HL-60 (cell line): ENCODE measurements at regions not wholly inside any gene's neighbourhood (a gene's known extent, or its start where the extent isn't known, plus 50 kb on each side); places are given as distances from the start of the nearest gene placed in this dataset.

ENCODE experiments used
- GABPA ChIP-seq: IDR thresholded peaks from 2 replicates; pipeline ENCODE4 v1.6.1; 2012; ENCODE audit warnings: low read depth
- POLR2AphosphoS5 ChIP-seq: IDR thresholded peaks from 2 replicates; pipeline ENCODE4 v1.6.1; 2012; ENCODE audit warnings: low read depth
- SPI1 ChIP-seq: IDR thresholded peaks from 2 replicates; pipeline ENCODE4 v1.6.1; 2012; ENCODE audit warnings: low read depth, mild to moderate bottlenecking, borderline replicate concordance
- TF ChIP-seq, protein P1 (sequence below): IDR thresholded peaks from one replicate; pipeline ENCODE4 v1.5.1; 2011; ENCODE audit warnings: low read length, control low read depth, inconsistent platforms; ENCODE audit not compliant: insufficient read depth
- TF ChIP-seq, protein P2 (sequence below): IDR thresholded peaks from 2 replicates; pipeline ENCODE4 v1.6.1; 2012; ENCODE audit warnings: low read depth; ENCODE audit not compliant: insufficient replicate concordance

- TF ChIP-seq, protein P1, sequence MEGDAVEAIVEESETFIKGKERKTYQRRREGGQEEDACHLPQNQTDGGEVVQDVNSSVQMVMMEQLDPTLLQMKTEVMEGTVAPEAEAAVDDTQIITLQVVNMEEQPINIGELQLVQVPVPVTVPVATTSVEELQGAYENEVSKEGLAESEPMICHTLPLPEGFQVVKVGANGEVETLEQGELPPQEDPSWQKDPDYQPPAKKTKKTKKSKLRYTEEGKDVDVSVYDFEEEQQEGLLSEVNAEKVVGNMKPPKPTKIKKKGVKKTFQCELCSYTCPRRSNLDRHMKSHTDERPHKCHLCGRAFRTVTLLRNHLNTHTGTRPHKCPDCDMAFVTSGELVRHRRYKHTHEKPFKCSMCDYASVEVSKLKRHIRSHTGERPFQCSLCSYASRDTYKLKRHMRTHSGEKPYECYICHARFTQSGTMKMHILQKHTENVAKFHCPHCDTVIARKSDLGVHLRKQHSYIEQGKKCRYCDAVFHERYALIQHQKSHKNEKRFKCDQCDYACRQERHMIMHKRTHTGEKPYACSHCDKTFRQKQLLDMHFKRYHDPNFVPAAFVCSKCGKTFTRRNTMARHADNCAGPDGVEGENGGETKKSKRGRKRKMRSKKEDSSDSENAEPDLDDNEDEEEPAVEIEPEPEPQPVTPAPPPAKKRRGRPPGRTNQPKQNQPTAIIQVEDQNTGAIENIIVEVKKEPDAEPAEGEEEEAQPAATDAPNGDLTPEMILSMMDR = no peak
- no peak for TF ChIP-seq POLR2AphosphoS5
- TF ChIP-seq, protein P2, sequence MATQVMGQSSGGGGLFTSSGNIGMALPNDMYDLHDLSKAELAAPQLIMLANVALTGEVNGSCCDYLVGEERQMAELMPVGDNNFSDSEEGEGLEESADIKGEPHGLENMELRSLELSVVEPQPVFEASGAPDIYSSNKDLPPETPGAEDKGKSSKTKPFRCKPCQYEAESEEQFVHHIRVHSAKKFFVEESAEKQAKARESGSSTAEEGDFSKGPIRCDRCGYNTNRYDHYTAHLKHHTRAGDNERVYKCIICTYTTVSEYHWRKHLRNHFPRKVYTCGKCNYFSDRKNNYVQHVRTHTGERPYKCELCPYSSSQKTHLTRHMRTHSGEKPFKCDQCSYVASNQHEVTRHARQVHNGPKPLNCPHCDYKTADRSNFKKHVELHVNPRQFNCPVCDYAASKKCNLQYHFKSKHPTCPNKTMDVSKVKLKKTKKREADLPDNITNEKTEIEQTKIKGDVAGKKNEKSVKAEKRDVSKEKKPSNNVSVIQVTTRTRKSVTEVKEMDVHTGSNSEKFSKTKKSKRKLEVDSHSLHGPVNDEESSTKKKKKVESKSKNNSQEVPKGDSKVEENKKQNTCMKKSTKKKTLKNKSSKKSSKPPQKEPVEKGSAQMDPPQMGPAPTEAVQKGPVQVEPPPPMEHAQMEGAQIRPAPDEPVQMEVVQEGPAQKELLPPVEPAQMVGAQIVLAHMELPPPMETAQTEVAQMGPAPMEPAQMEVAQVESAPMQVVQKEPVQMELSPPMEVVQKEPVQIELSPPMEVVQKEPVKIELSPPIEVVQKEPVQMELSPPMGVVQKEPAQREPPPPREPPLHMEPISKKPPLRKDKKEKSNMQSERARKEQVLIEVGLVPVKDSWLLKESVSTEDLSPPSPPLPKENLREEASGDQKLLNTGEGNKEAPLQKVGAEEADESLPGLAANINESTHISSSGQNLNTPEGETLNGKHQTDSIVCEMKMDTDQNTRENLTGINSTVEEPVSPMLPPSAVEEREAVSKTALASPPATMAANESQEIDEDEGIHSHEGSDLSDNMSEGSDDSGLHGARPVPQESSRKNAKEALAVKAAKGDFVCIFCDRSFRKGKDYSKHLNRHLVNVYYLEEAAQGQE = no peak
- TF ChIP-seq GABPA = no peak
- no peak for TF ChIP-seq SPI1
These were observed 479.7 kb upstream of the TBX3 start for GRCh38 chr12:115163710-115164109.
